Activated naive CD8-positive, alpha-beta T cell (primary cell): ENCODE measurements at regions not wholly inside any gene's neighbourhood (a gene's known extent, or its start where the extent isn't known, plus 50 kb on each side); places are given as distances from the start of the nearest gene placed in this dataset.

Source experiments
- H3K27ac Mint-ChIP-seq: one replicate; pipeline ENCODE4 v1.8.0; 2021; ENCODE audit warnings: mixed read lengths
- H3K27me3 Mint-ChIP-seq: one replicate; pipeline ENCODE4 v1.8.0; 2021; ENCODE audit warnings: mixed read lengths
- H3K36me3 Mint-ChIP-seq: one replicate; pipeline ENCODE4 v1.8.0; 2021; ENCODE audit warnings: mixed read lengths
- H3K4me1 Mint-ChIP-seq: one replicate; pipeline ENCODE4 v1.8.0; 2021; ENCODE audit warnings: low read depth, mixed read lengths
- H3K4me3 Mint-ChIP-seq: one replicate; pipeline ENCODE4 v1.8.0; 2021; ENCODE audit warnings: mild to moderate bottlenecking, mixed read lengths
- H3K9me3 Mint-ChIP-seq: one replicate; pipeline ENCODE4 v1.8.0; 2021; ENCODE audit warnings: low read depth, mixed read lengths

DNA sequence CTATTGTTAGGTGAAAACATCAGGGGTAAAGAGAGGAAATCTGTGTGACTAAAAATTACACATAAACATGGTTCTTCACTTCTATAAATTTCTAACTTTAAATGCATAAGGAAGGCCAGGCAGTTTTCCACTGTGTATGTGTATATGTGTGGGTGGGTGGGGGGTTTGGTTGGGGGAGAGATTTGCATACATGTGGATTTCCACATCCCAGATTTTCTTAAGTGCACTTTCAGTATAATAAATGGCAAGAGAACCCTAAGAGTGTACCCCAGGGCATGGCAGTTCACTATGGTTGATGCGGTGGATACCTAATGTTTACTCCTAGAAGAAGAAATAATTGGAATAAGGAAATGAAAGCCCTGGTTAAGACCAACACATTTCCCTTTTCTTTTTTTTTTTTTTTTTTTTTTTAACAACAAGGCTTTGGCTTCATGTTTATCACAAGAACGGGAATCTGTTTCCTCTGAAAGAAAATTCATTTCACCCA, 451.8 kb upstream of the CCL2 start:
- Mint-ChIP-seq H3K36me3 (no peaks in the 10 kb centered on the region), H3K4me3 (no peak overlapping the region), H3K27me3 (peaks cover 19% of the 10 kb centered on the region), H3K9me3 (no peaks in the 10 kb centered on the region), H3K27ac (no peak overlapping the region), H3K4me1 (no peaks in the 10 kb centered on the region)

DNA sequence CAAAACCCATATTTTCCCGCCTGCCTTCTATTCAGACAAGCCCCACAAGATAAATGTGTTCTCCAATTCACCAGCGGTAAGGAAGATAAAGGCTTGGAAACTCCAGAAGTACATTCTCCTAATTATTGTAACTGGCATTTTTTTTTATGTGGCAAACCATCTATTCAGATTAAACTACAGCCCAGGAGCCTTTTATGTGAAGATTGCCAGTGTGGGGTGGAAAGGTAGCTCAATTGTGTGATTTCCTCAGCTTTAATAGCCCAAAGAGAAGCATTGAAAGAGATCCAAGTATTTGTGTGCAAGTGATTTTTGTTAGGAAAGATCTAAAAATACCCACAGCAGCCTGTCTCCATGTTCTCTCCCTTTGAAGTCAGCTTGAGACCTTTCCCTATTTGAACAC, 451.4 kb upstream of the CCL2 start:
- Mint-ChIP-seq H3K4me1 (no peaks in the 10 kb centered on the region), H3K4me3 (no peak overlapping the region), H3K36me3 (no peaks in the 10 kb centered on the region), H3K27me3 (peaks cover 17% of the 10 kb centered on the region), H3K27ac (no peak overlapping the region), H3K9me3 (no peaks in the 10 kb centered on the region)

DNA sequence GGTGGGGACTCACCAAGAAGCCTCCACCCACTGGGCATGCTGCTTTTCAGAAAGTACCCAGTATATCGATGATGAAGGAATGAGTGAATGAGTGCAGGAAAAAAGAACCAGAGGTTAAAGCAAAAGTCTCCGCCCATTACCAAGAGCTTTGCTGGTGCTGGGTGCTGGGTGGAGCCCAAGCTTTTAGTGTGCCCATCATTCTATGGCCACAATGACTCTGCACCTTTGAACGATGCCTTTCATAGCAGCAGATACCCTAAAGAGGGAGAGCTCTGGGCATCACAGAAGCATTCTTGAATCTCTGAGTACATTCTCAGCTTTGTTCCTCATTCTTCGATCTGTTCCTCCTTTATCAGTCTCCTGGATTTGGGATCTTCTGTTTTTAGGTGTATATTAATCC, 450.7 kb upstream of the CCL2 start:
- Mint-ChIP-seq H3K4me3 (no peak overlapping the region), H3K27ac (no peak overlapping the region), H3K27me3 (peaks cover 15% of the 10 kb centered on the region), H3K4me1 (no peaks in the 10 kb centered on the region), H3K36me3 (no peaks in the 10 kb centered on the region), H3K9me3 (no peaks in the 10 kb centered on the region)

GRCh38 chr17:33806631-33807030, 448.5 kb upstream of the CCL2 start:
- Mint-ChIP-seq H3K36me3 (no peaks in the 10 kb centered on the region), H3K9me3 (no peaks in the 10 kb centered on the region), H3K27me3 (peaks cover 15% of the 10 kb centered on the region), H3K4me1 (no peaks in the 10 kb centered on the region), H3K27ac (no peak overlapping the region), H3K4me3 (no peak overlapping the region)

GRCh38 chr17:33809748-33810147, 445.3 kb upstream of the CCL2 start:
- H3K4me1 Mint-ChIP-seq: no peaks in the 10 kb centered on the region
- H3K9me3 Mint-ChIP-seq: no peaks in the 10 kb centered on the region
- peaks cover 10% of the 10 kb centered on the region for H3K27me3 Mint-ChIP-seq
- no peaks in the 10 kb centered on the region for H3K36me3 Mint-ChIP-seq
- H3K27ac Mint-ChIP-seq: no peak overlapping the region
- H3K4me3 Mint-ChIP-seq: no peak overlapping the region

DNA sequence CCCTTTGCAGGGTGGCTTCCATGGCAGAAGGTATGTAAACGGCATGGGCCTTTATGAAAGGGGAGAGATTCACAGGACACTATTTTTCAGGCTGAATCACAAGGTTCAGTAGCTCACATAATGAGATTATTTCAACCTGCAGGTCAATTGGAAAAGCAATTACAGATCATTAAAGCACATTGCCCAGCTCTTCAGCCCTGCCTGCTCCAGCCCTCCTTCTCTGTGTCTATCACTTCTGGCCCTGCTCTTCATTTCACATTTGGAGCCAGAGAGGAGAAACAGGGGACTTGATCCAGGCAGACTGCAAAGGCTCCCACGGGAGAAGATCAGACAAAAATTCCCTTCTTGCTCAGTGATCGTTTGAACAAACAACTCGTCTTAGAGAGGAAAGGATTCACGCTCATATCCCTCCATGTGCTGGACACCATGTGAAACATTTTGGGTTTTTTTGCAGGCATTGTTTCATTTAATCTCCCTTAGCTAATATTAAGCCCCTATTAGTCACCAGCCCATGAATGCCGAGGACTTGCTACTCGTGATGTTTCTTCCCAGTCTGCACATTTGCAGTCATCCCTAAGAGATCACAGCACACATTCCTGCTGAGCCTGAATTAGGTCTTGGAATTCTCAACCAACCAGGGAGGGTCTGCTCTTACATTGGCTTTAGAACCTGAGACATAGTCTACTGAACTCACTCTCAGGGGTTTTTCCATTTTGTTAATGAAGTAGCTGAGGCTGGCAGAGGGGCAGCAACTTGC, 443.9 kb upstream of the CCL2 start:
- no peaks in the 10 kb centered on the region for H3K9me3 Mint-ChIP-seq
- no peak overlapping the region for H3K4me3 Mint-ChIP-seq
- peaks cover 7% of the 10 kb centered on the region for H3K27me3 Mint-ChIP-seq
- no peaks in the 10 kb centered on the region for H3K4me1 Mint-ChIP-seq
- no peaks in the 10 kb centered on the region for H3K36me3 Mint-ChIP-seq
- no peak overlapping the region for H3K27ac Mint-ChIP-seq

- Mint-ChIP-seq H3K27me3 (peaks cover 7% of the 10 kb centered on the region), H3K4me1 (no peaks in the 10 kb centered on the region), H3K27ac (no peak overlapping the region), H3K4me3 (no peak overlapping the region), H3K9me3 (no peaks in the 10 kb centered on the region), H3K36me3 (no peaks in the 10 kb centered on the region)
Measured at GRCh38 chr17:33811984-33812577, 443.0 kb upstream of the CCL2 start.

DNA sequence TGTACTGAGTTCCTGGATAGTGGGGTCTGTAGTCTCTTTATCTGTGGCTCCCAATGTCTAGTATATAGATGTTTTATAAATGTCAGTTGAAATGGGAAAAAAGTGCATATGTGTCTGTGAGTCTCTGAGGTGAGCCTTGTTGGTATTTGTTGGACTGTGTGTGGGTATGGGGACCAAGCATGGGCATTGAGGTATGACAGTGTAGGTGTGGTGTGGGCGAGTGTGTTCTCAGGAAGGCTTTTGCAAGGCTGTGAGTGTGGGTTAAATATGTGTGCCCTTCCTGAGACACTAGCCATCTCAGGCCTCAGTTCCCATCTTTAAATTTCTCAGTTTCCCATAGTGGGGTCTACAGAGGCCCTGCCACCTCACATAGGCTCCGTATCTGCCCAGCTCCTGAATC, 440.2 kb upstream of the CCL2 start:
- Mint-ChIP-seq H3K4me1 (no peaks in the 10 kb centered on the region), H3K27ac (no peak overlapping the region), H3K27me3 (peaks cover 4% of the 10 kb centered on the region), H3K36me3 (no peaks in the 10 kb centered on the region), H3K4me3 (no peak overlapping the region), H3K9me3 (no peaks in the 10 kb centered on the region)

DNA sequence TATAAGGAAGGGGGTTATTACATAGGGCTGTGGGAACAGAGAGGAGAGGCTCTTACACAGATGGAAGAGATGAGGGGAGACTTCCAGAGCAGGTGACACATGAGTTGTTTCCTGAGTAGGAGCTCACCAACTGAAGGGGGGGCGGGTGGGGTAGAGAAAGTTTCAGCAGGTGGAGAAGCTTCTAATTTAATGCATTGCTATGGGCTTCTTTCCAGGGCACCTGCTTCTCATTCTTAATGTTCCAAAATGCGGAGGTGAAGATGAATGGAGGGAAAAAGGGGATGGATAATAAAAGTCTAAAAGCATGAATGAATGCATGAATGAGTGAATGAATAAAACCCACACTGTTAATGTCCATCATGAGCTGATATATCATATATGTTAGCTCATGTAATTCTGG, 439.0 kb upstream of the CCL2 start:
- Mint-ChIP-seq H3K4me1 (no peaks in the 10 kb centered on the region), H3K27me3 (peaks cover 2% of the 10 kb centered on the region), H3K4me3 (no peak overlapping the region), H3K27ac (no peak overlapping the region), H3K9me3 (no peaks in the 10 kb centered on the region), H3K36me3 (no peaks in the 10 kb centered on the region)

- H3K9me3 Mint-ChIP-seq: no peaks in the 10 kb centered on the region
- no peak overlapping the region for H3K4me3 Mint-ChIP-seq
- peaks cover 2% of the 10 kb centered on the region for H3K27me3 Mint-ChIP-seq
- H3K4me1 Mint-ChIP-seq: no peaks in the 10 kb centered on the region
- no peaks in the 10 kb centered on the region for H3K36me3 Mint-ChIP-seq
- H3K27ac Mint-ChIP-seq: no peak overlapping the region
Measured at GRCh38 chr17:33816842-33817617, 438.1 kb upstream of the CCL2 start.

DNA sequence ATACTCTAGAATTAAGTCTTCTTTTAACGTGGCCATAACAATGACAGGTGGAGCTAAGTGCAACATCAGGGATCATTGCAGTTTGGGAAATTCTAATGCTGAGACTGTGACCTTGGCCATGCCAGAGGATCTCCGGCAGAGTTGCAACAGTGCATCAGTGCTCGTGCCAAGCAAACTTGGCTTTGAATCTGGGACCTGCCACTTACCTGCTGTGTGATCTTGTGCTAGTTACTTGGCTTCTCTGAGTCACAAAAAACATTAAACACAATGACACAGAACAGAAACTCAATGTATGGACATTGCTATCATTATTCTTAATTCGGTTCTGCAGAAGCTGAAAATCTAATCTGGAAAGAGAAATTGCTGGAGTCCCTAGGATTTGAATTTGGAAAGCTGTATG, 435.5 kb upstream of the CCL2 start:
- Mint-ChIP-seq H3K4me1 (no peaks in the 10 kb centered on the region), H3K4me3 (no peak overlapping the region), H3K36me3 (no peaks in the 10 kb centered on the region), H3K9me3 (no peaks in the 10 kb centered on the region), H3K27me3 (peaks cover 6% of the 10 kb centered on the region), H3K27ac (no peak overlapping the region)

DNA sequence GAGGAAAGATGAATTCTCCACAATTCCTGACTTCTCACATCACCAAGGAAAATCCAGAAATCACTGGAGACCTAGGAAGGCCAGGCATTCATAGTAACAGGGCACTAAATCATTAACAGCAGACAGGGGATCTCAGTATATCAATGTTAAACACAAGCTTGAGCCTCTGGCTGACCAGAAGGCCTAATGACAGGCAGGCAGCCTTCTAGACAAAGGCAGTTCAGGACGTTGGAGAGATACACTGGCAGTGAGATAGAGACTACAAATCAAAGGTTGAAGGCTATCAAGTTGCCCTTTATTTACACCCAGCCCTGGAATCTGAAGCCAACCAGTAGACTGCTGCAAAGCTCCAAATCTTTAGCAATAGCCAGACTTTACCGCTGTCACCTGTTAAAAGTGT, 422.8 kb upstream of the CCL2 start:
- Mint-ChIP-seq H3K27me3 (no peaks in the 10 kb centered on the region), H3K9me3 (no peaks in the 10 kb centered on the region), H3K4me1 (no peaks in the 10 kb centered on the region), H3K4me3 (no peak overlapping the region), H3K27ac (no peak overlapping the region), H3K36me3 (no peaks in the 10 kb centered on the region)

DNA sequence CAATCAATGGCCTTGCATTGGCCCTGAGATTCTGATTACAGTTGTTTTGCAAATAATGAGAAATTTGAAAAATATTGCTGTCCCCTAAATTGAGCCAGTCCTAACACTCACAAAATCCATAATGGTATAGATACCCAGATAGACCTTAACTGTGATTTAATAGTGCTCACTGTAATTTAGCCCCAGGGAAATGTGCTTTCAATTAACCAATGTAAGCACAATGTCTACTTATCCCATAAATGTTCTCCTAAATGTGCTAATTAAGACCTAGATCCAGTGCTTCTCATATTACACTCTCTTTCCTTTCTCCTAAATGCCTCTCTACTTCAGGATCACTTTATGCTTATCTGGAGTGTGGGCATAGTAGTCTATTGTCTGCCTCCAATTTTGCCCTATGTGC, 417.8 kb upstream of the CCL2 start:
- Mint-ChIP-seq H3K27me3 (peaks cover 7% of the 10 kb centered on the region), H3K27ac (no peak overlapping the region), H3K4me1 (no peaks in the 10 kb centered on the region), H3K9me3 (no peaks in the 10 kb centered on the region), H3K4me3 (no peak overlapping the region), H3K36me3 (no peaks in the 10 kb centered on the region)

DNA sequence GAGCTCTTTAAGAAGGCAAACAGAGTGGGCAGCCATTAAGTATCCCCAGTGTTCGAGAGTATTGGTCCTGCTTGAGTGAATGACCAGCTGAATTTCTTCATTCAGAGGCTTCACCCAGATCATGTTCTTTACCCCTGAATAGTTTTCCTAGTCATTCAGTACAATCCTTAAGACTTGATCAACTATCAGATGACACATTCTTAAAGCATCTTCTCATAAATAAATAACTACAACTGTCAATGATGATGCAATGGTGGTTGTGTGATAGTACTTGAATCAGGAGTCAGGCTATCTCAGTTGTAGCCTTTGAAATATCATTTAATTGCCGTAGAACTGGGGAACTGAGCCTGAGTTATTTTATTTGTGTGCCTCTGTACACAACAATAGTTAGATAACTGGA, 416.8 kb upstream of the CCL2 start:
- Mint-ChIP-seq H3K4me1 (no peaks in the 10 kb centered on the region), H3K4me3 (no peak overlapping the region), H3K9me3 (no peaks in the 10 kb centered on the region)

GRCh38 chr17:33847900-33848299, 407.2 kb upstream of the CCL2 start:
- no peaks in the 10 kb centered on the region for H3K4me1 Mint-ChIP-seq
- no peaks in the 10 kb centered on the region for H3K9me3 Mint-ChIP-seq

More for the DNA sequence above, 416.8 kb upstream of the CCL2 start:
- H3K27me3 Mint-ChIP-seq: peaks cover 7% of the 10 kb centered on the region
- H3K27ac Mint-ChIP-seq: no peak overlapping the region
- no peaks in the 10 kb centered on the region for H3K36me3 Mint-ChIP-seq

More at GRCh38 chr17:33847900-33848299, 407.2 kb upstream of the CCL2 start:
- H3K27ac Mint-ChIP-seq: no peak overlapping the region
- no peaks in the 10 kb centered on the region for H3K27me3 Mint-ChIP-seq
- H3K4me3 Mint-ChIP-seq: no peak overlapping the region
- H3K36me3 Mint-ChIP-seq: no peaks in the 10 kb centered on the region
